PFSK-1 (cell line): ENCODE measurements at regions not wholly inside any gene's neighbourhood (a gene's known extent, or its start where the extent isn't known, plus 50 kb on each side); places are given as distances from the start of the nearest gene placed in this dataset.

Source experiments
- POLR2AphosphoS5 ChIP-seq: IDR thresholded peaks from 2 replicates; pipeline ENCODE4 v1.6.1; 2012; ENCODE audit warnings: low read depth, mild to moderate bottlenecking, control low read depth, low read length, moderate library complexity
- SIN3A ChIP-seq: IDR thresholded peaks from 2 replicates; pipeline ENCODE4 v1.6.1; 2012; ENCODE audit warnings: mild to moderate bottlenecking, low read length, moderate library complexity, borderline replicate concordance; ENCODE audit not compliant: insufficient read depth

DNA sequence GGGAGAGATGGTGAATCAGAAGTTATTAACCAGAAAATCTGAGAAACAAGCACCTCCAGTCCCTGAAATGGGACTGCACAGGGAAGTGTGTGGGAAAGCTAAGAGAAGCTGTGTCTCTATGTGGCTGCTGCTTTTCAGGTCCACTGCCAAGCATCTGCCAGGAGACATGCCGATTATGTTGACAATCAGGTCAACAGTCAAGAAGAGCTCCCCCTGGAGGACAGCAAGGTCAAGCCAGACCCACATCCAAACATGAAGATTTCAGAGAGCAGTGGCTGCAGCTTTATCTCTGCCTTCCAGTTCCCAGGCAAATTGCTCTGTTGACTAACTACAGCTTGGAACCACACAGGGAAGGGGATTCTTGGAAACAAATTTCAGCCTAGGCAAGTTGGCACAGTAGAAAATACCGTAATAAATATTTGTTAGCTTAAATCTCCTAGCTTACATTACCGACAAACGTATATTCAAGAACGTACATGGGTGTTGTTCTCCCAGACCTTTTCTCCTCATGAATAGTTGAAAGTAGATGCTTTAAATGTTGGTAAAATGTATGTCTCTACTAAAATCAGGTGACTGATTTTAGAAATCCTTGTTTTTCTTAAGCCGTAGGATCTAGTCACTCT lies 394.5 kb upstream of the RARB start:
- TF ChIP-seq POLR2AphosphoS5 (no peak), SIN3A (no peak)
